ENCODE measurements at regions not wholly inside any gene's neighbourhood (a gene's known extent, or its start where the extent isn't known, plus 50 kb on each side); places are given as distances from the start of the nearest gene placed in this dataset.

- Histone ChIP-seq H4K20me1 (ENCODE audit: insufficient read depth, low read length) (no peaks in the 10 kb centered on the region), H3K9me2 (ENCODE audit: low read depth, low read length) (no peaks in the 10 kb centered on the region), H3K9ac (ENCODE audit: low read length) (no peak overlapping the region), H3K4me3 (ENCODE audit: low read depth, low read length, poor library complexity, severe bottlenecking) (no peak overlapping the region), H3K36me3 (ENCODE audit: insufficient read depth, low read length) (no peaks in the 10 kb centered on the region), H2AFZ (ENCODE audit: low read length) (no peak overlapping the region), H3K27ac (ENCODE audit: low read depth, low read length, poor library complexity, severe bottlenecking) (no peak overlapping the region), H3K27me3 (ENCODE audit: insufficient read depth, low read length) (no peaks in the 10 kb centered on the region), H3K4me1 (ENCODE audit: insufficient read depth, low read length, severe bottlenecking) (no peaks in the 10 kb centered on the region), H3K9me3 (ENCODE audit: low read length) (no peaks in the 10 kb centered on the region), H3K4me2 (ENCODE audit: low read length) (no peak overlapping the region), H3F3A (ENCODE audit: insufficient read depth, low read length) (no peaks in the 10 kb centered on the region), H3K79me2 (ENCODE audit: insufficient read depth, low read length) (no peaks in the 10 kb centered on the region)
- TF ChIP-seq EZH2 (IDR thresholded peaks at IDR 0.05; ENCODE audit: borderline replicate concordance, low read length), result no peak
- TF ChIP-seq CTCF (IDR thresholded peaks at IDR 0.05; ENCODE audit: low read length), result no peak
These were observed 251.4 kb upstream of the RGS6 start for GRCh38 chr14:71680736-71681387.

- no peaks in the 10 kb centered on the region for H3F3A ChIP-seq (ENCODE audit: insufficient read depth, low read length)
- no peaks in the 10 kb centered on the region for H4K20me1 ChIP-seq (ENCODE audit: insufficient read depth, low read length)
- H3K27me3 ChIP-seq (ENCODE audit: insufficient read depth, low read length), result no peaks in the 10 kb centered on the region
- no peaks in the 10 kb centered on the region for H3K79me2 ChIP-seq (ENCODE audit: insufficient read depth, low read length)
- no peak overlapping the region for H3K27ac ChIP-seq (ENCODE audit: low read depth, low read length, poor library complexity, severe bottlenecking)
- no peaks in the 10 kb centered on the region for H3K9me2 ChIP-seq (ENCODE audit: low read depth, low read length)
- H3K36me3 ChIP-seq (ENCODE audit: insufficient read depth, low read length), result no peaks in the 10 kb centered on the region; the same call in 1 of the 2 replicates
- no peaks in the 10 kb centered on the region for H3K9me3 ChIP-seq (ENCODE audit: low read length)
- H3K4me2 ChIP-seq (ENCODE audit: low read length), result no peak overlapping the region
- no peak overlapping the region for H2AFZ ChIP-seq (ENCODE audit: low read length)
- H3K4me1 ChIP-seq (ENCODE audit: insufficient read depth, low read length, severe bottlenecking), result no peaks in the 10 kb centered on the region
- no peak overlapping the region for H3K4me3 ChIP-seq (ENCODE audit: low read depth, low read length, poor library complexity, severe bottlenecking)
- TF ChIP-seq EZH2 (IDR thresholded peaks at IDR 0.05; ENCODE audit: borderline replicate concordance, low read length) (no peak), CTCF (IDR thresholded peaks at IDR 0.05; ENCODE audit: low read length) (no peak)
- H3K9ac ChIP-seq (ENCODE audit: low read length), result no peak overlapping the region
These were observed 249.9 kb upstream of the RGS6 start for GRCh38 chr14:71682337-71682736.

GRCh38 chr14:71684323-71684722 lies 247.9 kb upstream of the RGS6 start:
- Histone ChIP-seq H3K9me3 (ENCODE audit: low read length) (no peaks in the 10 kb centered on the region), H4K20me1 (ENCODE audit: insufficient read depth, low read length) (no peaks in the 10 kb centered on the region), H3K36me3 (ENCODE audit: insufficient read depth, low read length) (no peaks in the 10 kb centered on the region; the same call in 1 of the 2 replicates), H3K27ac (ENCODE audit: low read depth, low read length, poor library complexity, severe bottlenecking) (no peak overlapping the region), H3K9ac (ENCODE audit: low read length) (no peak overlapping the region), H3K9me2 (ENCODE audit: low read depth, low read length) (no peaks in the 10 kb centered on the region), H3F3A (ENCODE audit: insufficient read depth, low read length) (no peaks in the 10 kb centered on the region), H3K79me2 (ENCODE audit: insufficient read depth, low read length) (no peaks in the 10 kb centered on the region), H3K4me1 (ENCODE audit: insufficient read depth, low read length, severe bottlenecking) (no peaks in the 10 kb centered on the region), H3K4me2 (ENCODE audit: low read length) (no peak overlapping the region), H2AFZ (ENCODE audit: low read length) (no peak overlapping the region), H3K4me3 (ENCODE audit: low read depth, low read length, poor library complexity, severe bottlenecking) (no peak overlapping the region), H3K27me3 (ENCODE audit: insufficient read depth, low read length) (no peaks in the 10 kb centered on the region)
- TF ChIP-seq CTCF (IDR thresholded peaks at IDR 0.05; ENCODE audit: low read length) (no peak), EZH2 (IDR thresholded peaks at IDR 0.05; ENCODE audit: borderline replicate concordance, low read length) (no peak)

Data from OCI-LY1 (cell line).